ENCODE measurements at regions not wholly inside any gene's neighbourhood (a gene's known extent, or its start where the extent isn't known, plus 50 kb on each side); places are given as distances from the start of the nearest gene placed in this dataset.

DNA sequence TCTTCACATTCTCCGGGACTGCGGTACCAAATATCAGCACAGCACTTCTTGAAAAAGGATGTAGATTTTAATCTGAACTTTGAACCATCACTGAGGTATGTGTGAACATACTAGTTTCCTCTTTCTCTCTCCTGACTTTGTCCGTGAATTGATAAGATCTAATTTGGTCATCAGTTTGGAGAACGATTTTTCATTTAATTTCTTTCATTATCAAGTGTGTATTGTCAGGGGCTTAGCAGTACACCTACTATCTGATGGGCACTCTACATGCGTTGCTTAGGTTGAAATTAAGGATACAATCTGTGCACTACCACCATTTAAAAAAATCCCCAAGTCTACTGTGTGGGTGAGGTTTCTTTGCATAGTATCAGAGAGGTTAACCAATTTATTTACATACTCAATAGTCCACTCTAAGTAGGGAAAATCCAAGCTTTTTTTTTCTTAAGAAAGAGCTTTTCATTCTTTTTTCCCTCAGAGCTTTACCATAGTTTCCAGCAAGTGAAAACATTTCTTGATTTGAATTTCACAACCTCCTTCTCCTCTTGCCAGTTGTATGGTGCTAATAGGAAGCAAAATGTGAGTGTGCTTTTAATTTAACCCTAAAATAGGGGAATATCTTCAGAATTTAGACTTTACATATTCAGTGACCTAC, 105.4 kb upstream of the ESR1 start:
- DNase-seq: no peak

DNA sequence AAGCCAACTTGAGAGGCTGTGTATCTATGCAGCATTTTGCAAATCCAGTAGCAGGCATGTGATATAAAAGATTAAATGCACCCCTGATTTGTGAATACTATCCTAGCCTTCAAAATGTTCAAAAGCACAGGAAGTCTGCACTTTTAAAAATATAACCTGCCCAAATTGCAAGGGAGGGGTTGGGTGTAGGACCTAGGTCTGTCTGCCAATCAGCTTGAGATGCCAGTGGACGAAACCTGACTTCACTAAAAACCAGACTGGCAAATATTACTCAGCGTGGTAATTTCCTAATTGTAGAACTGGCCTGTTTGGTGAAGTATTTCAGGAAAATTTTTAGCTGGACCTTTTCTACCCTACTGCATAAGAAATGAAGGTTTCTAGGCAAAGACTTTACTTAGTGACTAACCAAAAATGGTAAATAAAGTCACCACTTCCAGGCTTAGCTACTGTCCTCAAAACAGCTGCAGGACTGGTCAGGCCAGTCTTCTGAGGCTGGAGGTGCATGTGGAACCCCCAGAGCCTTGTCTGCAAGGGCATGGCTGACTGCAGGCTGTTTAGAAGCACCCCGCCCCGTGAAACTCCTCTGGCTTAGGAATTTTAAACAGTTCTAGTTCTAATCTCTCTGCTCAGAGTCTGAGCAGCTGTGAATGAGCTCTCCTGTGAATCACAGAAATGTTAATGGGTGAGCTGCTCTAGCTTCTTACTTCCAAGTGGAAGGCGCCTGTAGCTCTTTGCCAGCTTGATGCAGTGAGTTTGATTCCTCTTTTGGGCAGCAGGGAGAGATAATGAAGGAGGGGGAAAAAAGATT, 104.4 kb upstream of the ESR1 start:
- no peak for DNase-seq

DNA sequence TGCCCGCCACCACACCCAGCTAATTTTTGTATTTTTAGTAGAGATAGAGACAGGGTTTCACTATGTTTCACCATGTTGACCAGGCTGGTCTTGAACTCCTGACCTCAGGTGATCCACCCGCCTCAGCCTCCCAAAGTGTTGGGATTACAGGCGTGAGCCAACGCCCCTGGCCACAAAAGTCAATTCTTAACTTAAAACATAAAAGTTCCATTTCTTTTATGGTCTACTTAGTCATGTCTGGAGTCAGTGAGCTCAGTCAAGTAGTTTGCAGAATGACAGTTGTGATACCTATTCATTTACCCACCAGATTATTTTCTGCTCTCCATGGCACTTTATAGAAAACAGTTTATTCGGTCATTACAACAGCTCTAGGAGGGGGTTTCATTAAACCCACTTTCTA, 103.1 kb upstream of the ESR1 start:
- no peak for DNase-seq

DNA sequence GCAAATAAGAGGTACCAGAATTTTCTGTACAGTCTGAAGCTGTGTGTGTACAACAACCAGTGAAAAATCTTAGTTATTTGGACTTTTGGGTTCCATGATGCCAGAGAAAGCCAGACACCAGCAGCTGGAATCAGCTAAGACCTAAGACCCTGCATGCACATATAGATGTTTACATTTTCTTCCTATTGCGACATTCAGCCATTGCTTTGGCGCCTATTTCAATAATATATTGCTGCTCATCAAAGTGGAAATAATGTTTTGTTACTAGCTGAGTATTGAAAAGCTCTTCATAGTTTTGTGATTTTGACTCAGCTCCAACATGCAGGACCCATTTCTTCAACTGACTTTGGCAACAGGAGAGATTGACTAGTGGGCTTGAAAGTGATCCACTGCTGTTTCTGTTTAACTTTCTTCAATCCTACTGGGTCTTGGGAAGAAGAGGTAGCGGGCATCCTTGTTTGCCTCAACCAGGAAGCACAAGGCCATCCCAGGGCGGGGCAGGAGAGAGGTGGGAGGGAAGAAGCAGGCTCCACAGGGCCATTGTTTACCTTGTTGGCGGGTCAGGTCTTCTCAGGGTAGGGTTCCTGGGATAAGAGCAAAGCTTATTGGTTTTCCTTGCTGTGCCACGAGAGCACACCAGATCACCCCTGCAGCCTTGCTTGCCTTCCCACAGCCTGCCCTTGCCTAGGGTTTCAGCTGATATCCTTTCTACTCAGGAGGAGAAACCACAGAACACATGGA, 101.3 kb upstream of the ESR1 start:
- no peak for DNase-seq

DNA sequence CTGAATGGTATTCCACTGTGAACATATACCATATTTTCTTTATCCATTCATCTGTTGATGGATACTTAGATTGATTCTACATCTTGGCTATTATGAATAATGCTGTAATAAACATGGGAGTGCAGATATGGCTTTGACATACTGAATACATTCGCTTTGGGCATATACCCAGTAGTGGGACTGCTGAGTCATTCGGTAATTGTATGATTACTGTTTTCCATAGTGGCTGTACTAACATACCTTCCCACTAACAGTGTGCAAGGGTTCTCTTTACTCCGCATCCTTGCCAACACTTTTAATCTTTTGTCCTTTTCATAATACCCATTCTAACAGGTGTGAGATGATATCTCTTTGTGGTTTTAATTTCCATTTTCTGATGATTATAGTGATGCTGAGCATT, 98.2 kb upstream of the ESR1 start:
- DNase-seq: no peak

DNA sequence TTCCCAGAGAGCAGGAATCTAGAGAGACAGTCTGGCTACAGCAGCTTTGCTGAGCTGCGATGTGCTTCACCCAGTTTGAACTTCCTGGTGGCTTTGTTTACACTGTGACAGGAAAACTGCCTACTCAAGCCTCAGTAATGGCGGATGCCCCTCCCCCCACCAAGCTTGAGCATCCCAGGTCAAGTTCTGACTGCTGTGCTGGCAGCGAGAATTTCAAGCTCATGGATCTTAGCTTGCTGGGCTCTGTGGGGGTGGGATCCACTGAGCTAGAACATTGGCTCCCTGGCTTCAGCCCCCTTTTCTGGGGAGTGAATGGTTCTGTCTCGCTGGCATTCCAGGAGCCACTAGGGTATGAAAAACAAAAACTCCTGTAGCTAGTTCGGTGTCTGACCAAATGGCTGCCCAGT, 91.0 kb upstream of the ESR1 start:
- no peak for DNase-seq

DNA sequence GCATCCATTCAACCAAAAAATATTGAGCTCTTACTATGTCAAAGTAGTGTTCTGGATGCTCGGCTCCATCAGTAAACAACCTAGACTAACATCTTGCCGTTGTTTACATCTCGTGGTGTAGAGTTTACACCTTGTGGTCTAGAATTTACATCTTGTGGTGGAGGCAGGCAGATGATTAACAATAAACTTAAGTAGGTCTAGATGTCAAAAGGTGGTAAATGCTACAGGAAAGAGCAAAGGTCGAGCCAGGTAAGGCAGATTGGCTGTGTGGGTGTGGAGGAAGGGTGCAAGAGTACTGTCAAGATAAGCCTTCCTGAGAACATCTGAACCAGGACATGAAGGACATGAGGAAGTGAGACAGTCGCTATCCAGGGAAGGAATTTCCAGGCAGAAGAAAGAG, 88.4 kb upstream of the ESR1 start:
- DNase-seq: no peak

DNA sequence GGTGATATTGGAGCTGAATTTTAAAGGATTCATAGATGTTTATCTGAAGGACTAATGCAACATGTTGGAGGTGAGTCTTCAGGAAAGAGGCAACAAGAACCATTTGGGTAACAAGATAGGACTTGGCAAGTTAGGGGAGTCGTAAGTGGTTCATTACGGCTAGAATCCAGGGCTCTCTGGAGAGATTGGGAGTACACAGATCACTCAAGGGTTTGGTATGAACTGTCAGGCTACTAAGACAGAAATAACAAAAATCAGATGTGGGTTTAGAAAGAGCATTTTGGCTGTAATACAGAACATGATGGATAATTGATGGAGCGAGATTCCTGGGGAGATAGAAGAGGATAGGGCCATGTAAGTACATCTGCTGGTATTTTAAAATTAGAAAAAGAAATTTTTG, 86.3 kb upstream of the ESR1 start:
- no peak for DNase-seq

DNA sequence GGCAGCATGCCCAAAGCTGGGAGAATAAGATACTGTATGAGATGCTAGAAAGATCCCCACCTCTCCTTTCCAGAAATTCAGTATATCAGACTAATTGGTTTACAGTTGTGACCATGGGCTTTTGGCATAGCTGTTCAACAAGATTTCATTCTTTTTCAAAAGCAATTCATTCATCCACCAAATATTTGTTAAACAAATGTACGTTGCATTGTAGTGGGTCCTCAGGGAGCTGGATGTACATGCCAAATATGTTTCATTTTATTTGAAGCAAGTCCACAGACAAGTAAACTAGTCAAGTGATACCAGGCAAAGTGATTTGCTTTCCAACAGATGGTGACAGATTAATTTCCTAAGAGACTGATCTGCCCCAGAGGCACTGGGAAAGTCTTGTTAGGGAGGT, 85.8 kb upstream of the ESR1 start:
- DNase-seq: no peak

DNA sequence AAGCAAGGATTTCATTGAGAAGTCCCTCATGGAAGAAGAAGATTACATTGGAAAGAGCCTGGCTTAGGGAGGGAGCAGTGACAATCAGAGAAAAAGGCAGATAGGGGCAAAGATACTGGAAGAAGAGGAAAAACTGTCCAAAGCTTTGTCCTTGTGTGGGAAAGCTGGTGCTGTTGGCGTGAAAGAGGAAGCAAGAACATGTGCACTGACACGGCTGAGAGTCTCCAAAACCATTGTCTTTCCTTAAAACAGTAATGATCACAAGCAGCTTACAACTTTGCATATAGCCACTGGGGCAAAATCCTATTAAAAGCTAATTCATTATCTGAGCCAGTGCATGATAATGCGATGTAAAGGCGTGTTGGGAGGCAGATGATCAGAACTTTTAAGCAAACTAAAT, 85.1 kb upstream of the ESR1 start:
- no peak for DNase-seq

DNA sequence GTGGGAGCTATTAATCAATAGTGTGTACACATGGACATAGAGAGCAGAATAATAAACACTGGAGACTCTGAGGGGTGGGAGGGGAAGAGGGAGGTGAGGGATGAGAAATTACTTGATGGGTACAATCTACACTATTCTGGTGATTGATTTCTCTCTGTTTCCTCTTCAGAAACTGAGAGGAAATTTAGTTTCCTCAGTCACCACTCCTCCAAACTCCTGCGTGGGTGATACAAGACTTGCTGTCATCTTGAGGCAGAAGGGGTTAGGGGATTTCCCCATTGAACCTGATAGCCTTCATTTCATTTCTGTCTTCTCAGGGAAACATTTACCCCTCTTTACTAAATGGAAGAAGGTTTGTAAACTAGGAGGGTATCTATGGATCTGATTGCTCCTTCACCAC, 84.3 kb upstream of the ESR1 start:
- DNase-seq: peak; percentile 13

DNA sequence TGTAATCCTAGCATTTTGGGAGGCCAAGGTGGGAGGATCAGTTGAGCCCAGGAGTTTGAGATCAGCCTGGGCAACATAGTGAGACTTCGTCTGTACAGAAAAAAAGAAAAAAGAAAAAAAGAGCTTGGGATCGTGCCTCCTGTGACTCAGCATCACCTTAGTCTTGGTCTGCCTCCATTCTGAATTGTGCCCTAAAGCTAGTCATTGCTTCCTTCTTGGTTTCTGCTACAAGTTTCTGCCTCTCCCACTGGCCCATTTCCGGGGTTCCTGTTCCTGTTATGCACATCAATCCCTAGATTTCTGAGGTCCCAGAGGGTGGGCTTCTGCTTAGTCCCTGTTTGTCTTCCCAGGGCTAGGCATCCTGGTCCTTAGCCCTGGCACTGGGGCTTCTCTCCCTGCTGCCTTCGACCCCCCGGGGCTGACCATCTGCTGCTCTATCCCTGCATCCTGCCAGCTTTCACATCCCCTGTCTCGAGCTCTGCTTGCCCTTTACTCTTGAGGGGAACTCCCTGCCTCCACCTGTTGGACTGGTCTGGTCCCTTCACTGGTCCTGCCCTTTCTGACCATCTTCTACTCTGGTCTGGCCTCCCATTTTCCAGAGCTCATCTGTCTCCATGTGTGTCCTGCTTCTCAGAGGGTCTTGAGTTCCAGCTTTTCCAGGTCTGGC, 77.5 kb upstream of the ESR1 start:
- DNase-seq: no peak

DNA sequence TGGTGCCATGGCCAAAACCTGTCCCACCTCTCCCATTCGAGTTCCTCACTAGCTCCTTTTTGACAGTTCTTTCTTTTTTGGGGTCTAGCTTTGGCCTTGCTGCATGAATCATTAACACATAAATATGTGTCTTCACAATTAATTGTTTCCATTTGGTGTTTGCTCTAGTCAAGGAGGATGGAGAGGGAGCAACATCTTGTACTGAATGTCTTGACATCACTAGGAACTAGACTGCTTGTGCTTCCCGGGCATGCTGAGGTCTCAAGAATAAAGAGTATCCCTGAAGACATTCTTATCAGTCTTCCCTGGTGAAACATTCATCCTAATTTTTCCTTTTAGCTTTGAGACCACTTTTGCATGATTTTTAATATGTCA, 77.0 kb upstream of the ESR1 start:
- no peak for DNase-seq

DNA sequence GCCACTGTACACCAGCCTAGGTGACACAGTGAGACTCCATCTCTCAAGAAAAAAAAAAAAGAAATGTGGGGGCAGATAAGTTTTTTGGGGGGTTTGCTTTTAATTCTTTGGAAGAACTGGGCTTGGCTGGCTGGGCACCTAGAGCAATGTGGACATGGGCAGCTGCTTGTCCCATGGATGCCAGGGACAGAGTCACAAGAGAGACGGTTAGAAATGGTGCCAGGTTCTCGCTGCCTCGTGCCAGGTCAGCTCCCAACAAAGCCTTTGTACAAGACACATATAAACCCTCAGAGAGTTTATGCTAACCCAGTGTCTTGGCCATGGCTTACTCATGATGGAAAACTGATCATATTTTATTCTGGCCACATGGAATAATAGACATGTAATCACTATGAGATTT, 76.2 kb upstream of the ESR1 start:
- no peak for DNase-seq

DNA sequence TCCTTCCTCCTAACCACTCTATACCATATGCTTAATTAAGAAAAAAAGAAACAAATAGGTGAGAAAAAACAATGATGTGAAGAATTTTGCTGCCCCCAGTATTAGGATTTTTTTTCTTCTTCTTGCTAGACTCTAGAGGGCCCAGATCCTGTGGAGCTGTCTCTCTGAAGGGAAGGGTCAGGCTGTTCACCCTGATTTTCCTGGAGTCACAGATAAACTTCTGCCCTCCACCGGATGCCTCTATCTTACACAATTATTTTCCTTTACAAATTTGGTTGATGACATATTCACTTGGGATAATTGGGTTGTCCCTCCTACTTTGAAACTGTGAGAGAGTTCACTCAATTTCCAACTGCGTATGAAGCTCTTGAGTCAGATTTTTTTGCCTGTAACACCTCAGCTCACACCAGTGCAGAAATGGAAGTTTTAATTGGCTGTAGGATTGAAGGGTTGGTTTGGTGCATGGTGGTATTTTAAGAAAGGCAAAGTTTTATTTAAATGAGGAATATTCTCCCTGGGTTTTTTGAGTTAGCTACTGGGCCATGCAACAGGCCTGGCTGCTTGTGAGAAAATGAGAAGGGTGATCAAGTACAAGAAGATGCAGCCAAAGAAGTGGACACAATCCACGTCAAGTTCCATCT, 73.7 kb upstream of the ESR1 start:
- DNase-seq: no peak

DNA sequence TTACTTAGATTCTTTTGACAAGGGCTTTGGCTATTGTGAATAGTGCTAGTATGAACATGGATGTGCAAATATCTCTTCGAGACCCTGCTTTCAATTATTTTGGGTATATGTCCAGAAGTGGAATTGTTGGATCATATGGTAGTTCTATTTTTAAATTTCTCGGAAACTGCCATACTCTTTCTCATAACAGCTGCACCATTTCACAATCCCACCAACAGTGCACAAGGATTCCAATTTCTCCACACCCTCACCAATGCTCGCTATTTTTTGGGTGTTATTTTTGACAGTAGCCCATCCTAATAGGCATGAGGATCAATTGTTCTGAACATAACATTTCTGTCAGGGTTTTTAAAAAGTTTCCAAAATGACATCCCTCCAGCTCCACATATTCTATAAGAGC, 69.2 kb upstream of the ESR1 start:
- no peak for DNase-seq

DNA sequence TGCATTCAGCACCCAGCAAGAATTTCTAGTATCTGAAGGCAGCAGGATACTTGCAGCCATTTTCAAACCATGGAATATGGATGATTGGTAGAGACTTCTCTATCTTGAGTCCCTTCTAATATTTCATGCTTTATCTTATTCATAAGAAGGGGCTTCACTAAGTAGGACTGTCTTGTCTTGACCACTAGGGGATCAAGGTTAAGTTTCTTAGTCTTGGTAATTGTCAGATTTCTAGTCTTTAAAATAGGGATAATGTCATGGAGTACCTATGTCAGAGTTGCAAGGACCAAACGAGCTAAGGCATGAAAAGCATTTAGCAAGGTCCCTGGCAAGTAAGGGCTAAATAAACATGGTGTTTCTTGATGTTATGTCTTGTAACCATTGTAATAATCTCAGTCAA, 68.5 kb upstream of the ESR1 start:
- DNase-seq: no peak

DNA sequence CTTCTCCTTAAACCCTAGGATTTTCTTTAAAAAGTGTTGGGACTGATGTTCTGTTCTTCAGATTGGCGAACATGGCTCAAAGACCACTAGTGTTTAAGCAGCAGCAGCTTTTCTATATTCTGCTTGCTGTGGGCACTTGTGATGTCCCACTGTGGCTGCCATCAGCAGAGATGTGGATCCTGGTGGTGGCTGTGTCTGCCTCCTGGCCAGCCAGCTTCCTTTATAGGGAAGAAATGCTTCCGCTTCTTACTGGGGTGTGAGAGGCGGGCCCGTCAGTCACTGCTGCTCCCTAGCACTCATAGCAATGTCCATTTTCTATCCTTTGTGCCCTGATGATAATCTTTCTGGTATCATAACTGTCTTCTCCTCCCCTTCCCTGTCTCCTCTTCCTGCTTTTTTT, 66.7 kb upstream of the ESR1 start:
- DNase-seq: no peak

DNA sequence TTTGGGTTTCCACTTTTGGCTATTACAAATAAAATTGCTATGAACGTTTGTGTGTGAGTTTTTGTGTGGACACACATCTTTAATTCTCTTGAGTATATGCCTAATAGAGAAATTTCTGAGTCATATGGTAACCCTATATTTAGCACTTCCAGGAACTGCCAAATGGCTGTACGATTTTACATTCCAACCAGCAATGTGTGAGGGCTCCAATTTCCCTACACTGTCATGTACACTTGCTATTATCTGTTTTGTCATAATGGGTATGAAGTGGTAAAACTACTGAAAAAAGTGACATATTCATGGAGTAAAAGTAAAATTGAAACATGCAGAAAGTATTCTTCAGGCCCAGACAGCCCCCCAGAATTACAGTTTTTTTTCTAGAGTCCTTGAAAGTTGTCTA, 59.6 kb upstream of the ESR1 start:
- DNase-seq: no peak

DNA sequence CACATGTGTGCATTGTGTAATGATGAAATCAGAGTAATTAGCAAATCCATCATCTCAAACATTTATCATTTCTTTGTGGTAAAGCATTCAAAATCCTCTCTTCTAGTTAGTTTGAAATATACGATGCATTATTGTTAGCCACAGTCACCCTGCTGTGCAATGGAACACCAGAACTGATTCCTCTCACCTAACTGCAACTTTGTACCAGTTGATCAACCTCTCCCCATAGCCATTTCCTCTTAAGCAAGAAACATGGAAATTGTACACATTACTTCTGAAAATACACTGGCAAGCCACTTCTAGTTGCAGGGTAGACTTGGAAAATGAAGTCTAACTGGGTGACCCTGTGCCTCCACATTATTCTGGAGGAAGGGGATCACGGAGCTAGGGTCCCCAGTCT, 58.1 kb upstream of the ESR1 start:
- DNase-seq: no peak

DNA sequence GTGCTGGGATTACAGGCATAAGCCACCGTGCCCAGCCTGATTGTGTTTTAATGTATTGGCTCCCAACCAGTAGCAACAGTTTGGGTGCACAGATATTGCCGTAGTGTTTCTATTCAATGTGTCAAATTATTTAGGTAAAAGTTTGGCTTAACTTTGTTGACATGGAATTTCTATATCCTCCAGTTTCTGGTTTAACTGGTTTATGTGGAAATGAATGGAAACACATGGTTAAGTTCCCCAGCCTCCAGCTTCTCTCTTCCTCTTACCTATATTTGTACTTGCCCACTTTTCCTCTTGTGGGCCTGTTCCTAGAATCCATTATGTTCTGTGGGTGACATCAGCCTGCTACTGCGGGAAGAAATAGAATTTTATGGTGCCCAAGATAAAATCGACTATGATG, 53.9 kb upstream of the ESR1 start:
- DNase-seq: no peak

DNA sequence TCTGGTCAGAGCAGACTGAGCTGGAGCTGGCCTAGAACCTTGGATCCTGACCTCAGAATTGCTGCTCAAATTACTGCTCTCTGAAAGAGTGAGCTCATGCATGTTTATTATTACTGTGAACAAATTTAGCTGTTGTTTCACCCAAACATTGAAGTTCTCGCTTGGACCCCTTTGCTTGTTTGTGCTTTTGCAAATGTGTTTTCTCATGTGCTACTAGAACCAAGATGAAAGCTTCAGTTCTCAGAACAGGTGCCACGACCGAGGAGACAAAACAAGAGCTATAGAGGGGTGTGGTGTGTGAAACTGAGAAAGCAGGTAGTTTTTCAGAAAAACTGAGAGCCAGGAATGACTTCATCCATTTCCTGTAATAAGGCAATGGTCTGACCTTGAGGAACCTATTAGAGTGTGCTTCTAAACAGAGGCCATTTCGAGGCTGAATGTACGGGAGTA, 50.0 kb upstream of the ESR1 start:
- DNase-seq: no peak
